ENCODE measurements at regions not wholly inside any gene's neighbourhood (a gene's known extent, or its start where the extent isn't known, plus 50 kb on each side); places are given as distances from the start of the nearest gene placed in this dataset.

GRCh38 chr21:37983336-37984095, 67.3 kb upstream of the KCNJ6 start:
- peak in 1 of 2 donors; percentile 1 for DNase-seq (ENCODE audit: low read depth in 2 of 2)

GRCh38 chr21:37984416-37984815, 68.2 kb upstream of the KCNJ6 start:
- TF ChIP-seq CTCF (IDR thresholded peaks at IDR 0.05; ENCODE audit: low read depth, low read length): no peak
- DNase-seq (ENCODE audit: low read depth in 2 of 2): no peak
- H3K4me3 ChIP-seq (replicated peaks in 1 of 2; ENCODE audit: low read depth in 2 of 2, low read length in 2 of 2): no peak overlapping the region

More at GRCh38 chr21:37983336-37984095, 67.3 kb upstream of the KCNJ6 start:
- TF ChIP-seq CTCF (IDR thresholded peaks at IDR 0.05; ENCODE audit: low read depth, low read length): no peak
- H3K4me3 ChIP-seq (replicated peaks in 1 of 2; ENCODE audit: low read depth in 2 of 2, low read length in 2 of 2): no peak overlapping the region

- no peak for TF ChIP-seq CTCF (IDR thresholded peaks at IDR 0.05; ENCODE audit: low read depth, low read length)
- DNase-seq (ENCODE audit: low read depth in 2 of 2): no peak
- H3K4me3 ChIP-seq (replicated peaks in 1 of 2; ENCODE audit: low read depth in 2 of 2, low read length in 2 of 2): no peak overlapping the region
Observed at GRCh38 chr21:37986000-37986399, 69.7 kb upstream of the KCNJ6 start.

- DNase-seq (ENCODE audit: low read depth in 2 of 2): no peak
- TF ChIP-seq CTCF (IDR thresholded peaks at IDR 0.05; ENCODE audit: low read depth, low read length): no peak
Observed at GRCh38 chr21:37986751-37987399, 70.6 kb upstream of the KCNJ6 start.

GRCh38 chr21:37987668-37988067, 71.4 kb upstream of the KCNJ6 start:
- no peak overlapping the region for H3K4me3 ChIP-seq (replicated peaks in 1 of 2; ENCODE audit: low read depth in 2 of 2, low read length in 2 of 2)
- no peak for TF ChIP-seq CTCF (IDR thresholded peaks at IDR 0.05; ENCODE audit: low read depth, low read length)

More at GRCh38 chr21:37986751-37987399, 70.6 kb upstream of the KCNJ6 start:
- H3K4me3 ChIP-seq (replicated peaks in 1 of 2; ENCODE audit: low read depth in 2 of 2, low read length in 2 of 2): no peak overlapping the region

GRCh38 chr21:37993071-37993470, 76.8 kb upstream of the KCNJ6 start:
- no peak overlapping the region for H3K4me3 ChIP-seq (replicated peaks in 1 of 2; ENCODE audit: low read depth in 2 of 2, low read length in 2 of 2)
- no peak for TF ChIP-seq CTCF (IDR thresholded peaks at IDR 0.05; ENCODE audit: low read depth, low read length)
- no peak for DNase-seq (ENCODE audit: low read depth in 2 of 2)

More at GRCh38 chr21:37987668-37988067, 71.4 kb upstream of the KCNJ6 start:
- no peak for DNase-seq (ENCODE audit: low read depth in 2 of 2)
